Liver (tissue), 8 donors: ENCODE measurements at regions not wholly inside any gene's neighbourhood (a gene's known extent, or its start where the extent isn't known, plus 50 kb on each side); places are given as distances from the start of the nearest gene placed in this dataset.

Experiments
- DNase-seq: peaks from one replicate; pipeline ENCODE4 v3.0.0-alpha.2; 2017; ENCODE audit warnings: low spot score
- H3K27ac ChIP-seq, 2 donors: one replicate each; pipeline ENCODE4 v1.7.0; 2013; ENCODE audit warnings: inconsistent platforms in 2 of 2, low read length in 2 of 2, control low read depth in 1 of 2, low read depth in 1 of 2, mild to moderate bottlenecking in 1 of 2
- H3K27me3 ChIP-seq, 4 donors: one replicate each; pipeline versions ENCODE4 v1.6.1 to v1.7.0; 2013; ENCODE audit warnings: low read length in 3 of 4, inconsistent platforms in 1 of 4, mild to moderate bottlenecking in 1 of 4, moderate library complexity in 1 of 4; ENCODE audit not compliant: control insufficient read depth in 4 of 4, insufficient read depth in 4 of 4
- H3K36me3 ChIP-seq, 4 donors: one replicate each; pipeline versions ENCODE4 v1.6.1 to v1.7.0; 2013; ENCODE audit warnings: low read length in 3 of 4, mild to moderate bottlenecking in 3 of 4, low read depth in 1 of 4, moderate library complexity in 1 of 4; ENCODE audit not compliant: control insufficient read depth in 4 of 4, insufficient read depth in 3 of 4
- H3K4me1 ChIP-seq, 4 donors: one replicate each; pipeline versions ENCODE4 v1.6.1 to v1.7.0; 2013; ENCODE audit warnings: low read length in 3 of 4, mild to moderate bottlenecking in 3 of 4, moderate library complexity in 1 of 4; ENCODE audit not compliant: control insufficient read depth in 4 of 4, insufficient read depth in 4 of 4
- H3K4me3 ChIP-seq, 3 donors: one replicate each; pipeline versions ENCODE4 v1.6.1 to v1.7.0; 2013; ENCODE audit warnings: low read length in 3 of 3, control low read depth in 1 of 3, low read depth in 1 of 3, mild to moderate bottlenecking in 1 of 3
- H3K9ac ChIP-seq, 2 donors: one replicate each; pipeline ENCODE4 v1.7.0; 2013; ENCODE audit warnings: low read length in 2 of 2, mild to moderate bottlenecking in 2 of 2, moderate library complexity in 2 of 2, control low read depth in 1 of 2, low read depth in 1 of 2
- H3K9me3 ChIP-seq, 4 donors: one replicate each; pipeline versions ENCODE4 v1.6.1 to v1.7.0; 2013; ENCODE audit warnings: low read length in 3 of 4; ENCODE audit not compliant: control insufficient read depth in 4 of 4
- ATF3 ChIP-seq: IDR thresholded peaks from 2 replicates; pipeline ENCODE4 v1.6.1; 2016; ENCODE audit warnings: antibody characterized with exemption
- CTCF ChIP-seq: fragments of 150-350 bp; IDR thresholded peaks from 2 replicates; pipeline ENCODE4 v1.5.1; 2017; ENCODE audit warnings: improper control_type of control experiment, low read depth, low read length; ENCODE audit not compliant: missing input control
- EGR1 ChIP-seq, 2 donors: IDR thresholded peaks; 2 replicates each; pipeline ENCODE4 v1.6.1; 2016 to 2018; ENCODE audit warnings: antibody characterized with exemption in 2 of 2, low read depth in 2 of 2
- FOXA1 ChIP-seq: IDR thresholded peaks from 2 replicates; pipeline ENCODE4 v1.6.1; 2016; ENCODE audit warnings: antibody characterized with exemption
- FOXA2 ChIP-seq: IDR thresholded peaks from 2 replicates; pipeline ENCODE4 v1.6.1; 2016; ENCODE audit warnings: antibody characterized with exemption
- GABPA ChIP-seq, 2 donors: IDR thresholded peaks in 1 of 2; conservative IDR thresholded peaks in 1 of 2; 2 replicates each; pipeline ENCODE4 v1.6.1; 2016; ENCODE audit warnings: antibody characterized with exemption in 2 of 2, mild to moderate bottlenecking in 1 of 2, moderate library complexity in 1 of 2
- HNF4A ChIP-seq, 2 donors: conservative IDR thresholded peaks; 2 replicates each; pipeline ENCODE4 v1.6.1; 2016; ENCODE audit warnings: antibody characterized with exemption in 2 of 2, mild to moderate bottlenecking in 2 of 2
- HNF4G ChIP-seq: IDR thresholded peaks from 2 replicates; pipeline ENCODE4 v1.6.1; 2016; ENCODE audit warnings: antibody characterized with exemption
- JUND ChIP-seq, 2 donors: IDR thresholded peaks; 2 replicates each; pipeline ENCODE4 v1.6.1; 2016; ENCODE audit warnings: antibody characterized with exemption in 2 of 2
- MAX ChIP-seq: IDR thresholded peaks from 2 replicates; pipeline ENCODE4 v1.6.1; 2016; ENCODE audit warnings: antibody characterized with exemption
- NR2F2 ChIP-seq: IDR thresholded peaks from 2 replicates; pipeline ENCODE4 v1.6.1; 2016; ENCODE audit warnings: antibody characterized with exemption
- RAD21 ChIP-seq, 2 donors: IDR thresholded peaks; 2 replicates each; pipeline ENCODE4 v1.6.1; 2016; ENCODE audit warnings: antibody characterized with exemption in 2 of 2, mild to moderate bottlenecking in 2 of 2
- REST ChIP-seq: IDR thresholded peaks from 2 replicates; pipeline ENCODE4 v1.6.1; 2016; ENCODE audit warnings: antibody characterized with exemption, mild to moderate bottlenecking
- RXRA ChIP-seq, 2 donors: IDR thresholded peaks; 2 replicates each; pipeline ENCODE4 v1.6.1; 2017 to 2018; ENCODE audit warnings: antibody characterized with exemption in 2 of 2, mild to moderate bottlenecking in 1 of 2
- SP1 ChIP-seq: IDR thresholded peaks from 2 replicates; pipeline ENCODE4 v1.6.1; 2018; ENCODE audit warnings: antibody characterized with exemption, mild to moderate bottlenecking
- TAF1 ChIP-seq: conservative IDR thresholded peaks from 2 replicates; pipeline ENCODE4 v1.6.1; 2016; ENCODE audit warnings: antibody characterized with exemption, mild to moderate bottlenecking
- YY1 ChIP-seq: IDR thresholded peaks from 2 replicates; pipeline ENCODE4 v1.6.1; 2016; ENCODE audit warnings: antibody characterized with exemption, mild to moderate bottlenecking
- ZBTB33 ChIP-seq: IDR thresholded peaks from 2 replicates; pipeline ENCODE4 v1.6.1; 2016; ENCODE audit warnings: antibody characterized with exemption
- WGBS: extraction: QIAGEN DNeasy Blood & Tissue Kit; methylation state at CpG from one replicate; pipeline ENCODE4 v1.1.7; 2013; 5-methylcytosine and 5-hydroxymethylcytosine counted together
- donor health status: healthy.
- donor health status: healthy.
- donor health status: healthy.
- donor health status: healthy.
- donor health status: healthy.

GRCh38 chr3:28792604-28793003 is 444.0 kb upstream of the AZI2 start:
- 71% methylated on average over 2 of the region's 2 CpGs for WGBS
- TF ChIP-seq HNF4G: no peak
- TF ChIP-seq FOXA1: no peak
- H3K4me3 ChIP-seq: no peak overlapping the region
- H3K27ac ChIP-seq: no peak overlapping the region
- no peaks in the 10 kb centered on the region for H3K36me3 ChIP-seq
- H3K27me3 ChIP-seq: no peaks in the 10 kb centered on the region
- DNase-seq: no peak
- H3K4me1 ChIP-seq: no peaks in the 10 kb centered on the region
- H3K9me3 ChIP-seq: no peaks in the 10 kb centered on the region
- no peak overlapping the region for H3K9ac ChIP-seq

- 89% methylated on average over 4 of the region's 4 CpGs for WGBS
- Histone ChIP-seq H3K9me3 (no peaks in the 10 kb centered on the region), H3K4me1 (no peaks in the 10 kb centered on the region), H3K9ac (no peak overlapping the region), H3K36me3 (no peaks in the 10 kb centered on the region), H3K27ac (no peak overlapping the region), H3K27me3 (no peaks in the 10 kb centered on the region), H3K4me3 (no peak overlapping the region)
- TF ChIP-seq GABPA (IDR thresholded peaks at IDR 0.05 in 1 of 2, conservative IDR thresholded peaks at IDR 0.05 in 1 of 2) (no peak), SP1 (no peak), ATF3 (no peak), RXRA (IDR thresholded peaks at IDR 0.05) (no peak), JUND (IDR thresholded peaks at IDR 0.05) (no peak), TAF1 (no peak), REST (no peak), HNF4A (conservative IDR thresholded peaks at IDR 0.05) (no peak), YY1 (no peak), ZBTB33 (no peak), FOXA1 (no peak), MAX (no peak), FOXA2 (no peak)
- no peak for DNase-seq
Measured at GRCh38 chr3:28799084-28799483, 450.5 kb upstream of the AZI2 start.

GRCh38 chr3:28800203-28800602 is 451.6 kb upstream of the AZI2 start:
- Histone ChIP-seq H3K4me3 (no peak overlapping the region), H3K9ac (no peak overlapping the region), H3K4me1 (no peaks in the 10 kb centered on the region), H3K27ac (no peak overlapping the region), H3K9me3 (no peaks in the 10 kb centered on the region), H3K27me3 (no peaks in the 10 kb centered on the region), H3K36me3 (no peaks in the 10 kb centered on the region)
- DNase-seq: no peak
- 98% methylated on average over 1 of the region's 1 CpG for WGBS
- no peak for TF ChIP-seq GABPA (IDR thresholded peaks at IDR 0.05 in 1 of 2, conservative IDR thresholded peaks at IDR 0.05 in 1 of 2)
- no peak for TF ChIP-seq HNF4G
- no peak for TF ChIP-seq CTCF
- TF ChIP-seq NR2F2: no peak
- TF ChIP-seq RXRA (IDR thresholded peaks at IDR 0.05): no peak
- no peak for TF ChIP-seq YY1
- TF ChIP-seq EGR1 (IDR thresholded peaks at IDR 0.05; ENCODE audit: low read depth in 2 of 2): no peak
- no peak for TF ChIP-seq HNF4A (conservative IDR thresholded peaks at IDR 0.05)
- TF ChIP-seq TAF1: no peak
- TF ChIP-seq SP1: no peak
- TF ChIP-seq JUND (IDR thresholded peaks at IDR 0.05): no peak
- TF ChIP-seq RAD21 (IDR thresholded peaks at IDR 0.05): no peak
- no peak for TF ChIP-seq FOXA1
- TF ChIP-seq MAX: no peak
- no peak for TF ChIP-seq ZBTB33
